ENCODE measurements at regions not wholly inside any gene's neighbourhood (a gene's known extent, or its start where the extent isn't known, plus 50 kb on each side); places are given as distances from the start of the nearest gene placed in this dataset.

DNA sequence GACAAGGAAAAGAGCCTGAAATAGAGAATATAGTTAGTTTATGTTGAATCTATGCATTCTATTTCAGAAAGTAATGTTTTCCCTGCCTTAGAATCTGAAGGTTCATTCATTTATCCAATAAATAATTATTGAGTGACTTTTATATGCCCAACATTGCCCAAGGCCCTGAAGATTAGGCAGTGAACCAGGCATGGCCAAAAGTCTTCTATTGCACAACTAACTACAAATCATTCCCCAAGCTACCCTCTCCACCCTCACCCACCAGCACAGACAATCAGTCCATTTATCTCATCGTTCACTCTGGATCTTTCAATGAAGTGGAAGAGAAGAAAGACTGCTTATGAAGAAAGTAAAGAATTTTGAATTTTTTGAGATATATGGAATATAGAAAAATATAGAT lies 268.4 kb downstream of the PLK2 start:
- H3K36me3 ChIP-seq (ENCODE audit: control insufficient read depth in 2 of 2, extremely low read depth in 1 of 2, insufficient read depth in 2 of 2, low read length in 2 of 2), result no peaks in the 10 kb centered on the region
- H3K27ac ChIP-seq (ENCODE audit: control insufficient read depth, insufficient read depth, low read length), result no peak overlapping the region
- no peaks in the 10 kb centered on the region for H3K9me1 ChIP-seq (ENCODE audit: control insufficient read depth, extremely low read depth, insufficient read depth, low read length)
- H3K9me3 ChIP-seq (ENCODE audit: control insufficient read depth, low read depth, low read length), result no peaks in the 10 kb centered on the region
- no peaks in the 10 kb centered on the region for H4K20me1 ChIP-seq (ENCODE audit: control insufficient read depth, extremely low read depth, insufficient read depth, low read length)
- TF ChIP-seq EZH2 (IDR thresholded peaks at IDR 0.05; ENCODE audit: low read length) (no peak), CTCF (optimal IDR thresholded peaks at IDR 0.05 in 1 of 3, IDR thresholded peaks at IDR 0.05 in 1 of 3, conservative IDR thresholded peaks at IDR 0.05 in 1 of 3; ENCODE audit: extremely low read depth in 1 of 3, insufficient read depth in 2 of 3, low read length in 3 of 3) (no peak)
- H3K4me2 ChIP-seq (ENCODE audit: control insufficient read depth, extremely low read depth, insufficient read depth, low read depth, low read length), result no peak overlapping the region
- H3K27me3 ChIP-seq (ENCODE audit: control insufficient read depth, extremely low read depth, insufficient read depth, low read length), result no peaks in the 10 kb centered on the region
- no peak overlapping the region for H3K4me3 ChIP-seq (ENCODE audit: control insufficient read depth in 2 of 3, extremely low read depth in 1 of 3, insufficient read depth in 2 of 3, low read depth in 1 of 3, low read length in 3 of 3)
- DNase-seq (ENCODE audit: low read depth, low spot score) (no peak), FAIRE-seq (no peak)
- dilution Hi-C loops (cut with MboI; ENCODE audit: extremely low pct_ligation_motif_present, low sequenced_read_pairs), result no loop called here
- H3K79me2 ChIP-seq (ENCODE audit: control insufficient read depth, insufficient read depth, low read length), result no peaks in the 10 kb centered on the region
- peaks cover 10% of the 10 kb centered on the region for H3K4me1 ChIP-seq (ENCODE audit: control insufficient read depth, extremely low read depth, insufficient read depth, low read length)
- H3K9ac ChIP-seq (ENCODE audit: control insufficient read depth, extremely low read depth, insufficient read depth, low read length), result no peak overlapping the region
- no peak overlapping the region for H2AFZ ChIP-seq (ENCODE audit: control insufficient read depth, low read length)

DNA sequence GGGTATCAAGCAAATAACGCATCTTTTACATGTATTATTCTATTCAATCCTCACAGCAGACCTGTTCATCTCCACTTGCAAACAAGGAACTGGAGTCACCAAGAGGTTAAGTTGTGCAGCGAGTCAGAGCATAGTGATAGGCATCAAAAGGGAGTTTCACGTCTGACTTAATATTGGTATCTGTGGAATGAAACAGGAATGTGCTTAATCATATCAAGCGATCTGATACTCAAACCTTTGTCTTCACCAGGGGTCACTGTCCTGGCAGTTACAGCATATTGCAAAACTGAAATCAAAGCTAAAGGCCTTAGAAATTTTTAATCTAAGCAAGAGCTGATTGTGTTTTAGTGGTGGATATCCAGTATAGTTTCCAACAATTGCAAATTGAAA lies 271.6 kb downstream of the PLK2 start:
- Histone ChIP-seq H3K79me2 (ENCODE audit: control insufficient read depth, insufficient read depth, low read length) (no peaks in the 10 kb centered on the region), H3K4me2 (ENCODE audit: control insufficient read depth, extremely low read depth, insufficient read depth, low read depth, low read length) (peak overlapping the region; percentile 71), H3K4me1 (ENCODE audit: control insufficient read depth, extremely low read depth, insufficient read depth, low read length) (peaks cover 37% of the 10 kb centered on the region), H3K9me1 (ENCODE audit: control insufficient read depth, extremely low read depth, insufficient read depth, low read length) (no peaks in the 10 kb centered on the region), H2AFZ (ENCODE audit: control insufficient read depth, low read length) (no peak overlapping the region), H4K20me1 (ENCODE audit: control insufficient read depth, extremely low read depth, insufficient read depth, low read length) (no peaks in the 10 kb centered on the region), H3K9ac (ENCODE audit: control insufficient read depth, extremely low read depth, insufficient read depth, low read length) (peak overlapping the region; percentile 2), H3K27me3 (ENCODE audit: control insufficient read depth, extremely low read depth, insufficient read depth, low read length) (no peaks in the 10 kb centered on the region), H3K4me3 (ENCODE audit: control insufficient read depth in 2 of 3, extremely low read depth in 1 of 3, insufficient read depth in 2 of 3, low read depth in 1 of 3, low read length in 3 of 3) (peak overlapping the region in 1 of 3 experiments; percentile 35), H3K36me3 (ENCODE audit: control insufficient read depth in 2 of 2, extremely low read depth in 1 of 2, insufficient read depth in 2 of 2, low read length in 2 of 2) (no peaks in the 10 kb centered on the region), H3K9me3 (ENCODE audit: control insufficient read depth, low read depth, low read length) (no peaks in the 10 kb centered on the region), H3K27ac (ENCODE audit: control insufficient read depth, insufficient read depth, low read length) (peak overlapping the region; percentile 40)
- dilution Hi-C loops (cut with MboI; ENCODE audit: extremely low pct_ligation_motif_present, low sequenced_read_pairs), result no loop called here
- no peak for TF ChIP-seq EZH2 (IDR thresholded peaks at IDR 0.05; ENCODE audit: low read length)
- TF ChIP-seq CTCF (optimal IDR thresholded peaks at IDR 0.05 in 1 of 3, IDR thresholded peaks at IDR 0.05 in 1 of 3, conservative IDR thresholded peaks at IDR 0.05 in 1 of 3; ENCODE audit: extremely low read depth in 1 of 3, insufficient read depth in 2 of 3, low read length in 3 of 3), result peak in 1 of 3 experiments; percentile 17
- FAIRE-seq, result peak; percentile 95
- peak; percentile 59 for DNase-seq (ENCODE audit: low read depth, low spot score)
